NCI-H2029 (cell line): ENCODE measurements at regions not wholly inside any gene's neighbourhood (a gene's known extent, or its start where the extent isn't known, plus 50 kb on each side); places are given as distances from the start of the nearest gene placed in this dataset.

Experiments used
- DNase-seq: peaks from one replicate; lab custom pipeline; 2025; lab: John Stamatoyannopoulos, UW

DNA sequence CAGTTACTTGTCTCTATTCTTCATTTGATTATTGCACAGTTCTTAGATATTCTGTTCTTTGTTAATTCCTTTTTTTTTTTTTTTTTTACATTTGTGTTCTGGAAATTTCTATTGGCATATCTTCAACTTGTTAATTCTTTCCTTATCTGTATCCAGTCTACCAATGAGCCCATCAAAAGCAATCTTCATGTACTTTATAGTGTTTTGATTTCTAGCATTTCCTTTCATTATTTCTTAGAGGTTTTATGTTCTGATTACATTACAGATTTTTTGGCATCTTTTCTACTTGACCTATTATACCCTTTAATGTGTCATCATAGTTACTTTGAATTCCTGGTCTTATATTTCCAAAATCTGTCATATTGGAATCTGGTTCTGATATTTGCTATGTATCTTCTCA lies 2194.8 kb downstream of the PCDH9 start:
- no peak for DNase-seq

DNA sequence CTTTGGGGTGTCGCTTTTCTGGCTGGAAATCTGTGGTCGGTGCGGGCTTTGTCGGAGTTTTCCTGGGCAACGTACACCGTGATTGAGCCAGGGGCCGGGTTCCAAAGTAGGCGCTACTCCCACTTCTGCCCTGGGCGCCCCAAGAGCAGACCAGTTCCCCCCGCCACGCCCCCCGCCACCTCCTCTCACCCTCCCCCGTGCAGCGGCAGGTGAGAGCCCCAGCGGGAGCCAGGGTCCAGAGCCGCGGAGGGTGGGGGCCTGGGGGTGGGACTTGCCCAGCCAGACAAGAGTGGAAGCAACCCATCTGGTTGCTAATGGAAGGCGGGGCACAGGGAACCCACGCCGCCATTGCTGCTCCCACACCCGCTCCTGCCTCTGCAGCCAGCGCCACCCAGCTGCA lies 2195.9 kb downstream of the PCDH9 start:
- DNase-seq, result no peak

DNA sequence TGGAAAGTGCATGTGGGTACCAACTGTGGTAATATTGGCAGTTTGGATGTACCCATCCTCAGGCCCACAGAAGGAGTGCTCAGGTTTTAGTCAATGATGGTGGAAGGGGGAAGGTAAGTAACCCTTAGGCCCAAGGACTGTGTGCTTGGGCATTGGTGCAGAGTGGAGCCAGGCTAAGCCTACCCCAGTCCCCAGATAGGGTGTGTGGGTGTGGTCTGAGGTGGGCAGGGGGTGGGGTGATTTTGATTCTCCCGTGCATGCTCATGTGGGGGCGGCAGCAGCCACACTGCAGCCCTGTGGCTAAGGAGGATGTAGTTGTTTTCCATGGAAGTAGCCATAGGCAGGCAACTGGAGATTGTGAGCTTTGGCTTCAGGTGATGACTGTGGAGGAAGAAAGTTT lies 2197.3 kb downstream of the PCDH9 start:
- DNase-seq, result no peak

DNA sequence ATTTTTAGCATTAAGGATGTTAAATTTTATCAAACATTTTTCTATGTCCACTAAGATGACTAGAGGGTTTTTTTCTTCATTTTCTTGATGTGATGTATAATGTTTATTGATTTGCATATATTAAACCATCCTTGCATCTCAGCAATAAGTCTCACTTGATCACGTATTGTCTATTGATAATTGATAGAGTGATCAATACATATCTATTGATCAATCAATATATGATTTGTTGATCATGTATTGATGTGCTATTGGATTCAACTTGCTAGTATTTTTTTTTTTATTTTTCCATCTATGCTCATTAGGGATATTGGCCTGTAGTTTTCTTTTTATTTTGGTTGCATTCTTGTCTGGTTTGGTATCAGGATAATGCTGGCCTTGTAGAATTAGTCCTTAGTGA lies 2202.0 kb downstream of the PCDH9 start:
- DNase-seq, result no peak

DNA sequence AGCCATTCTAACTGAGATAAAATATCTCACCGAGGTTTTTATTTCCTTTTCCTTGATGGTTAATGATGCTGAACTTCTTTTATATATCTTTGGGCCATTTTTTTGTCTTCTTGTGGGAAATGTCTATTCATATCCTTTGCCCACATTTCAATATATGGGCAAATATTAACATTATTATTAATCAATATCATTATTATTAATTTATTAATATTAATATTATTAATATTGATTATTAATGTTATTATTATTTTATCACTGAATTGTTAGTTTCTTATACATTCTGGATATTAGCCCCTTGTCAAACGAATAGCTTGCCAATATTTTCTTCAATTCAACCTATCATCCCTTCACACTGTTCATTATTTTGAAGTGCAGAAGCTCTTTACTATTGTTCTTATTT lies 2203.6 kb downstream of the PCDH9 start:
- DNase-seq, result no peak

DNA sequence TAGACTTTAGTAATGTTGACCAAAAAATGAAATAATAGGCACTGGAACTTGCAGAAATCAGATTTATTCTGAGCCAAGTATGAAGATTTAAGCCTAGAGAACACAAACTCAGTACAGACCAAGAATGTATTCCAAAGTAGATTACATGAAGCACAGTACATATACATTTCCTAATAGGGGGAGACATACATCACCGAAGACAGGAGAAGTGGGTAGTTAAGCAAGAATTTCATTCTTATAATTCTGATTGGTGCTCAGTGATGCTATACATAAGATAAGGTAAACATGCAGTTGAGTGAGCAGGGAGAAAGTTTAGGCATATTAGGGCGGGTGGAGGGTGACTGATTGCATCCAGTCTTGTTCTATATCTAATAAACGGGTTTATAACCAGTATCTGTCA lies 2218.8 kb downstream of the PCDH9 start:
- DNase-seq, result no peak

DNA sequence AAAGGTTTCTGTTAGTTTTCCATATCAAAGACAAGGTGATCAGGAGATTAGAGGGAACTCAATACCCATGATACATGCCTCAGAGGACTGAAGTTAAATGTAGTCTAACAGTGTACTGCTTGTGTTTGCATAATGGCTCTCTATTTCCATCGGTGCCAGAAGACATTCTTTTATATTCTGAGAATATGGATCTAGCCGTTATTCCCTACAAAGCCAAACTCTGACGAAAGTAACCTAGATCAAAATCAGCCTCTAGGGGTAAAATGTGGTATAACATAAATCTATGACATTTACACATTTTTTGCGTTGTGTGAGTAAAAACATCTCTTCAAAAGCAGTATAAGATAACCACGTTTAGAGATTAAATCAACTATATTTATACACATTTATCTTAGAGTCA lies 2232.7 kb downstream of the PCDH9 start:
- DNase-seq, result no peak

DNA sequence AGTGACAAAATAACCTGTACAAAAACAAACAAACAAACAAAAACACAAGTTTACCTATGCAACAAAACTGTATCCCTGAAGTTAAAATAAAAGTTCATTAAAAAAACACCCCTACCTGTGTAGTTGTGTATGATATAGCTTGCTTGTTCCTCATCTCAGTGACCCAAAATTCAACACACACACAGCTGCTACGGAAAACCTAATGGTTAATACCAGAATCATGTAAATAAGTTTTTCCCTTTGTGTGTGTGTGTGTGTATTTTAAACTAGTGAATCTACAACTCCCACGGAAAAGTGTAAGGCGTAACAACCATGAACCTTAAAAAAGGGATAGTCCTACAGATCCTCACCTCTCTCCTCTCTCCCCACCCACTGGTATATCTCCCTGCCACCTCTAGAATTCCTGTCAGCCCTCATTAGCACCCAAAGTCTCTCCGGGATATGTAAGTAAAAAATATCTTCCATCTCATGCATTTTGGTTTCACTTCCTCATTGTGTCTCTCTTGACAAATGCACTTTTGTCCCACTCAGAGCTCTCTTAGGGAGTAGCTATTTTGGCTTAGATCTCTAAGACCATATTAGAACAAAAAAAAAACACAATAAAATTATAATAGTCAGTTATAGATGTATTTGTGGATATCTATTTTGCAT lies 2236.5 kb downstream of the PCDH9 start:
- DNase-seq, result no peak

DNA sequence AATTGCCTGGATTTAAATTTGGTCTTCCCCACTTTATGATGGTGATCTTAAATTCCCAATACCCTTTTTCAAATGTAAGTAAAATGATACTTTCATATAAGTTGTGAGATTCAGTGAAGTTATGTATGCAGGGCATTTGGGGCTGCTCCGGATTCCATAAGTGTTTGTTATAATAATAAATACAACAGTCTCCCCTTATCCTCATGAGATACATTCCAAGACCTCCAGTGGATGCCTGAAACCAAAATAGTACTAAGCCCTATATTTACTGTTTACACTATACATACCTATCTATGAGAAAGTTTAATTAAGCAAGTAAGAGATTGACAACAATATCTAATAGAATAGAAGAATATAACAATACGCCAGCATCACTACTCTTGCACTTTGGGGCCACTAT lies 2237.8 kb downstream of the PCDH9 start:
- no peak for DNase-seq

DNA sequence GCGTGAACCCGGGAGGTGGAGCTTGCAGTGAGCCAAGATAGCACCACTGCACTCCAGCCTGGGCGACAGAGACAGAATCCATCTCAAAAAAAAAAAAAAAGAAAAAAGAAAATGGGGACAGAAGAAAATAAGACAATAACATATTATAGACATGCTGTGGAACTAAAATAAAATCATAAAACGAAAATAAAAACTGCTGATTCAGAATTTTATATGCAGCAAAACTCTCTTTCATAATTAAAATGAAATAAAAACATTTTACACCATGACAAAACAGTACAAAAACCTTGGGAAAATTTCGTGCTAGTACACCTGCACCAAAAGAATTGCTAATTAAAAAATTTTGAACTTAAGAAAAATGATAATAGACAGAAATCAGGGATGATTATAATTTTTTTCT lies 2245.1 kb downstream of the PCDH9 start:
- no peak for DNase-seq

DNA sequence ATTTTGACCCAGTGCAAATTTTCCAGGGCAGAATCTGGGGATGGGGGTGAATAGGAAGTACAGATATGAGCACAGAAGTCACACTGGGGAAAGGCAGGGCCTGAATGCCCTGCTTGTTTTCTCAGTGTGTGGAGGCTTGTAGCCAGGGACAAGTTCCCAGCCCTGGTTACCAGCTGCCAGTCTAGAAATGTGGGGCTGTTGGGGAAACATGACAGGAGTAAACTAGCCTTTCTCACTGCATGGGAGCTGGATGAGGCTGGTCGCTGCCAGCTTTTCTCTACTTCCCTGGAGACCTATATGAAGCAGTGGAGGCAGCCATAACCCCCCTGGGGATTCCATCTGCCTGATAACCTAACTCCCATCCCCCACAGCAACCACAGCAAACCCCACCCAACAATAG lies 2267.7 kb downstream of the PCDH9 start:
- DNase-seq, result no peak

DNA sequence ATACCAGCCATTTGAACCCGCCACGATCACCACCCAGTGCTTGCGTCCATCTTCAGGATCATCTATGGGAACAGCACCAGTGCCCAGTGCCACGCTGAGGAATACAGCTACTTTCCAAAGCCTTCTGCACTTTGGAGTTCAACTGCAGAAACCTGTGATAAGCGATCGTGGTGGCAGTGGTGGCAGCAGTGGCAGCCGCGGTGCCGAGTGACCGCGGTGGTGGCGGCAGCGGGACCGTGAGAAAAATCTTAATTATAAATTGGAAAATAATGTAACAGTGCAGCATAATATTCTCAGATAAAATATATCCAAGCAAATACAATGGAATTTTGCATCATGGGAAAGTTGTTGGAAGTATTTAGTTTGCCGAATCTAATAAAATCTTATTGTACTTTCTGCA lies 2270.9 kb downstream of the PCDH9 start:
- DNase-seq, result no peak

DNA sequence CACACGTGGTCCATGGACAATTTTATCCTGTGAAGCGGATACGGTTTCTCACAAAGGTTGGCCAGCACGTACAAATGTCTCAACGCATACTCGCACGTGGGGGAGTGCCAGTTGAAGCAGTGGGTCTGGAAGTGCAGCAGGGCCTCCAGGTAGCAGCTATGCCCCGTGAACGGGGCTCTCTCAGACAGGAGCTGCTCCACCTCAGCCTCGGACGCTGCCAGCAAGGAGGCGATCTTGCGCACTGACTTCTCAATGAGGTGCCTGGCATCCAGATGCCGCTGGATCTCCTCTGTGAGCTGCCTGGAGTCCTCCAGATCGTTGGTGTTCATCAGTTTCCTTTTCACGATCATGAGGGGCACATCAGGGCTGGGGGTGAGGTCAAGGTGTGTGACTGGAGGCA lies 2272.0 kb downstream of the PCDH9 start:
- DNase-seq, result no peak

DNA sequence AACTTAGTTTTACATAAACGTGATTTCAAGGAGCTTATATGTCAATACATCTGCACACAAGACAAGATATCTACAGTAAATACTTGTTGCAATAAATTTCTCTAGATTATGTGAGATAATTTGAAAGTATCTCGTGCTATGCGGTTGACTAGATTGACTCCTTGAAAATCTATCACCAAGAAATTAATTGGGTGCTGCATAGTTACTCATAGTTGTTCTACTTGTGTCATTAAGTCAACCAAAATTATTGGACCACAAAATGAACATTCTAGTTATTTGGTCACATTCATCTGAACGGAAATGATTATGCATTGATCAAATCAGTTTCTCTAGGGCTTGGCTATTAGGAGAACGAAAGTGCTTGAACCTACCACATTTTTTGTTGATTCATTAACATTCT lies 2291.5 kb downstream of the PCDH9 start:
- DNase-seq, result no peak

DNA sequence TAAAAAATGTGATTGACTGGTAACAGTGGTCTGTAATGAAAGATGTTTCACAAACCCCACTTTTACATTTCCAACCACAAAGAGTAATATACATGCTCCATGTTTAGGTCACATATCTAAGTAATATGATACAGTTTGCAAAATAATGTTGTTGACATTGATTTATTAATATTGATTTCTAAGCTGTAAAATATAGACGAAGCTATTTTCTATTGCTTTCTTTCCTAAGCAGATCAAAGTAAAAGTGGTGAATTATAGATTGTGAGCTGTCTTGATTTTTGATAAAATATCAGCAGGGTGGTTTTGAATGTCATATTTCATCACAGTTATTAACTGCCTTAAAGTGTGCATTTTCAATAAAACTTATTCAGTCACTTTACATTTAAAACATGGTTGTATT lies 2292.8 kb downstream of the PCDH9 start:
- no peak for DNase-seq

DNA sequence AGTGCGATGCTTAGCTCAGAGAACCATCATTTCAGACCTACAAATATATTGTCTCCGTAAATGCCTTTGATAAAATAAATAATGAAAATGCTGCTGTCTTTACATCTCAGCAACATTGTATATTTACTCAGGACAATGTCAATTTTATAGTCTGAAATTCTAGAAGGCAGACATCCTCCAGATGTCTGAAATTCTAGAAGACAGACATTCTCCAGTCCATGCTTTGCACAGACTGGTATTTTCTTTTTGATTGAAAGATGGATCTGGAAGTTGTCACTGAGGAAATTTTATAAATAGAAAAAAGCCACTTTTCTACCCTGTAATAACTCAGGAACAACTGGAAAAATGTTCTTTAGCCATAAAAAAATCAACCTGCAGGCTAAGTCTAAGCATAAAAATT lies 2293.3 kb downstream of the PCDH9 start:
- no peak for DNase-seq

DNA sequence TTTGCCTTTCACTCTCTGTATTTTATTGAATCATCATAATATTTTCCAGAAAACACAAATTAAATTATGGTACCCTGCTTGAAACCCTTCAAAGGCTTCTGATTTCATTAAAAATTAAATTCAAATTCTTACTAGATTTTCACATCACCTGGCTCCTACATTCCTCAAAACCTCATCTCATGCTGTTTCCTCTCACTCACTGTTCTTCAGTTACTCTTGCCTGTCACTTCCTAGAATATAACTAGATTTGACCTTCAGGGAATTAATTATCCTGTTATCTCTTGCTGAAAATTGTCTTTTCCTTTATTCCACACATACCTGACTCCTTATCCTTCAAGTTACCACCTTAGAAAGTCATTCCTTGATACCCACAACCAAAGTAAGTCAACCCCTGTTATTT lies 2294.7 kb downstream of the PCDH9 start:
- DNase-seq, result no peak

DNA sequence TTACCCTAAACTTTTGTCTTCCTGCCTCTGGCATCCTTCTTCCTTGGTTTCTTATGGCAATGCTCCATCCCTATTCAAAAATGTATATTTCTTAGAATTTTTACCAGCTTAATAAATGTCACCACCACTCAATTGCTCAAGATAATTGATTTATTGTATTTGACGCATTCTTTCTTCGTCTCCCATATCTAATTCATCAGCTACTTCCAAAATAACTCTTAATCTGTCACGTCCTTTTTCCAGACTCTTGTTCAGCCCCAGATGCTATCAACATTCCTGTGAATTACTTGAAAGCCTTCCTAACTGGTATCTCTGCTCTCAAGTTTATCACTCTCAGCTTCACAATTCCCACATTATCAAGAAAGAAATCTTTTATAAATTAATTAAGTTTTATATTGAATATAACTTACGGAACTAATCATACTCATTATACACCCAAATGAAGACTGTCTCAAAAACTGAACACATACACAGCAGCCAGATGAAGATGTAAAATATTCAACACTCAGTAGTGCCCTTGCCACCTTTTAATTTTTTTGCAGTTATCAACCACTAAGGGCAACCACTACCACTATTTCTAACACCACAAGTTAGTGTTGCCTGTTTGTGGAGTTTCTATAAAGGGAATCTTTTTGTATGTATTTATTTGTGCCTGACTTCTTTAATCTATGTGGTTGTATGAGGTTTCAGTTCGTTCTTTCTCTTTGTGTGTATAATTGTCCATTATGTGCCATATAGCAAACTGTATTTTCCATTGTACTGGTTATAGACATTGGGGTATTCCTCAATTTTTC lies 2295.4 kb downstream of the PCDH9 start:
- DNase-seq, result no peak

DNA sequence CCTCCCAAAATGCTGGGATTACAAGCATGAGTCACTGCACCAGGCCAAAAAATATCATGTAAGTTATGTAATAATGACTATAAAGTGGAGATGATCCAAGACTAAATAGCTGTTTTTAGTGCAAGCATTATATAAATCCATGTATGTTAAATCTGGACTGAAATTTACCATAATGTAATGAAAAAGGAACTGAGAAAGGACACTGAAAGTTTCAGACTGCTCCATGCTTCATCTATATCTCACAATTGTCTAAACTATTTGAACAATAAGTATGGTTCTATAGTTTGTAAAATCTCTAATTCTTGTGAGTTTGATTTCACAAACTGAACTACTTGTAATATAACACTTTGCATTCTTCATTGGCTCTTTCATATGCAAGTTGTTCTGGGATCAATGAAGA lies 2299.5 kb downstream of the PCDH9 start:
- DNase-seq, result no peak

DNA sequence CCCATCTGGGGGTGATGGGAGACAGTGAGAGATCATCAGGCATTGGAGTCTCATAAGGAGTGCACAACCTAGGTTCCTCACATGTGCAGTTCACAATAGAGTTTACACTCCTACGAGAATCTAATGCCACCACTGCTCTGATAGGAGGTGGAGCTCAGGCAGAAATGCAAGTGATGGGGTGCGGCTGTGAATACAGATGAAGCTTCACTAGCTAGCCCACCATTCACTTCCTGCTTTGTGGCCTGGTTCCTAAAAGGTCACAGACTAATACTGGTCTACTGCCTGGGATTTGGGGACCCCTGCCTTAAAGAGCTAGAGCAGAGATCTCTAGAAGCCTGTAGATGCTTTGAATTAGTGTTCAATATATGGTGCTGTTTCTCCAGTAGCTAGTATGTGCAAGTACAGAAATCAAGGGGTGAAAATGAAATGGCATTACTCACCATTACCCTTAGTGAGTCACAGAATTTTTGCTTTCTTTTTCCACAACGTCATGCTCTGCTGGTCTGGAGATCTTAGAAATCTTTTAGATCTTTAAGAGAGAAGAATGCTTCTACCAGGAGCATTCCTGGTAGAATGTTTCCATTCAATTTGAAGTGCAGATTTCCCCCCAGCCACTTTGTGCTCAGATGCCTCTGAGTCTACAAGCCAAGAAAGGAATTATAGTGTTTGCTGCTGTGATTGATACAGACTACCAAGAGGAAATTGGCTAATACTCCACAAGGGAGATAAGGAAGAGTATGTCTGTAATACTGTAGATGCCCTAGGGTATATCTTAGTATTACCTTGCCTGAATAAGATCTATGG lies 2301.2 kb downstream of the PCDH9 start:
- DNase-seq, result no peak

DNA sequence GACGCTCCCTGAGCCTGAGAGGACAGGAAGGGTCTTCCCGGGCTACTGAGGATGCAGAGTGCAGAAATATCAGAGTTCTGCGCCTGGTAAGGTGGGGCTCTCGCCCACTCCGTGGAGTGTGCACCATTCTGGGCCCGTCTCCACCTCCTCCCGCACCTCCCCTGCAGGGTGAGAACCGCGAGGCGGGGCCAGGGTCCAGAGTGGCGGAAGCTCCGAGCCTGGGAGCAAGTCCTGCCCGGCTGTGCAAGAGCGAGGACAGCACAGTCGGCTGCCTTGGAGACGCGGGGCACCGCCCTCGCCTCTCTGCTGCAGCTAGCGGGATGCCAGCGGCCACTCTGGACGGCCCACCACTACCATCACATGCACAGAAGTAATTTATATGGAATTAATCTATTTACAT lies 2304.4 kb downstream of the PCDH9 start:
- no peak for DNase-seq

DNA sequence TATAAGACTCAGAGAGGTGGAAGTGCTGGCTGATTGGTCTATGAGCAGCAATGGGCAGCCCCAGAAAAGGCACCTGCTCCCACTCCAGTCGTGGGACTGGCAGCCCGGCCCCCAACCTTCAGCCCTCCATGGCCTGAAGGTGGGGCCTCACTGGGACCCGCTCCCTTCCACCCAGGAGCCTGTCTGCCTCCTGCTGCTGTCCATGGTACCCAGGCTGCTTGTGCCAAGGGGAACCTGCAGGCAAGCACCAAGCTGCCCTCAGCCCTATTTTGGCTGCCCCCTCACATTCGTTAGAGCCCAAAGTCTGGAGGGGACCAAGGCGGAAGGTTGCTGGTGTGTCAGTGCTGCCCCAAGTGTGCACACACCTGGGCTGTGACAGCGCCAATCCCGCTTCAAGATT lies 2304.9 kb downstream of the PCDH9 start:
- DNase-seq, result no peak

DNA sequence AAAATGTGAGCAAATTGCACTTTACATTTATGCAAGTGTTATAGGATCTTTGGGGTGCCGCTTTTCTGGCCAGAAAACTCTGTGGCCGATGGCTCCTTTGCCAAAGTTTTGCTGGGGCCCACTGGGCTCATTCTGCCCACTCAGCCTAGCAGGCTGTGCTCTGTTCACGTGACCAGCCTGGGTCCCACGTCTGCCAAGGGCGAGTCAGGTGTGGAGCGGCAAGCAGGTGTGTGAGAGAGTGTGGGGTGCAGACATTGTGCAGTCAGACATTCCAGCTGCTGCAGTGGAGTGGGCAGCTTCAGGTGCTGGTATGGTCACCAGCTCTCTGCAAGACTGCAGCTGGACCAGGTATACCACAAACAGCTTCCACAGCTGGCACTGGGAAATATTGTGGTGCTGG lies 2305.7 kb downstream of the PCDH9 start:
- DNase-seq, result no peak
